ENCODE measurements at regions not wholly inside any gene's neighbourhood (a gene's known extent, or its start where the extent isn't known, plus 50 kb on each side); places are given as distances from the start of the nearest gene placed in this dataset.

DNA sequence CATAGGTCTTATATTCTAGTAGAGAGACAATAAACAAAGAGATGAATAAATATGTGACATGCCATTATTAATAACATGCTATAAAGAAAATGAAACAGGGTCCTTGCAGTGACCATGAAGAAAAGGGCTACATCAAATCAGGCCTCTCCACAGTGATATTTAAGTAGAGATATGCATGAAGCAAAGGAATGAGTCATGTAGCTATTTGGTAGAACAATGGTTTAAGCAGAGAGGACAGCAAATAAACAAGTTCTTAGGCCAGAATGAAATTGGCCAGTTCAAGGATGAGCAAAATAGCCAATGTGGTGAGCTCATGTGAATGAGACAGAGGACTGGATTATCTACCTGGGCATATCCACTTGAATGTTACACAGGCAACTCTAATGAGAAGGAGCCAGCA lies 172.2 kb upstream of the FERD3L start:
- TF ChIP-seq POLR2A (IDR thresholded peaks at IDR 0.05): no peak
- TF ChIP-seq, protein P1, sequence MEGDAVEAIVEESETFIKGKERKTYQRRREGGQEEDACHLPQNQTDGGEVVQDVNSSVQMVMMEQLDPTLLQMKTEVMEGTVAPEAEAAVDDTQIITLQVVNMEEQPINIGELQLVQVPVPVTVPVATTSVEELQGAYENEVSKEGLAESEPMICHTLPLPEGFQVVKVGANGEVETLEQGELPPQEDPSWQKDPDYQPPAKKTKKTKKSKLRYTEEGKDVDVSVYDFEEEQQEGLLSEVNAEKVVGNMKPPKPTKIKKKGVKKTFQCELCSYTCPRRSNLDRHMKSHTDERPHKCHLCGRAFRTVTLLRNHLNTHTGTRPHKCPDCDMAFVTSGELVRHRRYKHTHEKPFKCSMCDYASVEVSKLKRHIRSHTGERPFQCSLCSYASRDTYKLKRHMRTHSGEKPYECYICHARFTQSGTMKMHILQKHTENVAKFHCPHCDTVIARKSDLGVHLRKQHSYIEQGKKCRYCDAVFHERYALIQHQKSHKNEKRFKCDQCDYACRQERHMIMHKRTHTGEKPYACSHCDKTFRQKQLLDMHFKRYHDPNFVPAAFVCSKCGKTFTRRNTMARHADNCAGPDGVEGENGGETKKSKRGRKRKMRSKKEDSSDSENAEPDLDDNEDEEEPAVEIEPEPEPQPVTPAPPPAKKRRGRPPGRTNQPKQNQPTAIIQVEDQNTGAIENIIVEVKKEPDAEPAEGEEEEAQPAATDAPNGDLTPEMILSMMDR (IDR thresholded peaks at IDR 0.05): no peak
- no peak for TF ChIP-seq POLR2AphosphoS5 (IDR thresholded peaks at IDR 0.05)
